ENCODE measurements at regions not wholly inside any gene's neighbourhood (a gene's known extent, or its start where the extent isn't known, plus 50 kb on each side); places are given as distances from the start of the nearest gene placed in this dataset.

DNA sequence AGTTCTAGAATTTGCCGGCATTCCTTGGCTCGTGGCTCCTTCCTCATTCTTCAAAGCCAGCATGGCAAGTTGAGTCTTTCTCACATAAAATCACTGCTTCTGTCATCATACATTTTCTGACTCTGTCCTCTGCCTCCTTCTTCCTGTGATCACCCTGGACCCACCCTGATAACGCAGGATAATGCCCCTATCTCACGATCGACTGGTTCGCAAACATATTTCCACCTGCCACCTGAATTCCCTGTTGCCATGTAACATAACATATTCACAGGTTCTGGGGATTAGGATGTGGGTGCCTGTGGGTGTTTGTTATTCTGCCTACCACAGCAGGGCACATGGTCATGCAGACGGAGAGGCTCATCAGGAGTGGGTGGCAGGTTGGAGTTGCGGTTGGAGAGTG is 177.7 kb downstream of the NHLRC3 start:
- TF ChIP-seq, protein P1, sequence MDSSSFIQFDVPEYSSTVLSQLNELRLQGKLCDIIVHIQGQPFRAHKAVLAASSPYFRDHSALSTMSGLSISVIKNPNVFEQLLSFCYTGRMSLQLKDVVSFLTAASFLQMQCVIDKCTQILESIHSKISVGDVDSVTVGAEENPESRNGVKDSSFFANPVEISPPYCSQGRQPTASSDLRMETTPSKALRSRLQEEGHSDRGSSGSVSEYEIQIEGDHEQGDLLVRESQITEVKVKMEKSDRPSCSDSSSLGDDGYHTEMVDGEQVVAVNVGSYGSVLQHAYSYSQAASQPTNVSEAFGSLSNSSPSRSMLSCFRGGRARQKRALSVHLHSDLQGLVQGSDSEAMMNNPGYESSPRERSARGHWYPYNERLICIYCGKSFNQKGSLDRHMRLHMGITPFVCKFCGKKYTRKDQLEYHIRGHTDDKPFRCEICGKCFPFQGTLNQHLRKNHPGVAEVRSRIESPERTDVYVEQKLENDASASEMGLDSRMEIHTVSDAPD (CRISPR knock-in tag; IDR thresholded peaks at IDR 0.05) = no peak
- TF ChIP-seq, protein P2, sequence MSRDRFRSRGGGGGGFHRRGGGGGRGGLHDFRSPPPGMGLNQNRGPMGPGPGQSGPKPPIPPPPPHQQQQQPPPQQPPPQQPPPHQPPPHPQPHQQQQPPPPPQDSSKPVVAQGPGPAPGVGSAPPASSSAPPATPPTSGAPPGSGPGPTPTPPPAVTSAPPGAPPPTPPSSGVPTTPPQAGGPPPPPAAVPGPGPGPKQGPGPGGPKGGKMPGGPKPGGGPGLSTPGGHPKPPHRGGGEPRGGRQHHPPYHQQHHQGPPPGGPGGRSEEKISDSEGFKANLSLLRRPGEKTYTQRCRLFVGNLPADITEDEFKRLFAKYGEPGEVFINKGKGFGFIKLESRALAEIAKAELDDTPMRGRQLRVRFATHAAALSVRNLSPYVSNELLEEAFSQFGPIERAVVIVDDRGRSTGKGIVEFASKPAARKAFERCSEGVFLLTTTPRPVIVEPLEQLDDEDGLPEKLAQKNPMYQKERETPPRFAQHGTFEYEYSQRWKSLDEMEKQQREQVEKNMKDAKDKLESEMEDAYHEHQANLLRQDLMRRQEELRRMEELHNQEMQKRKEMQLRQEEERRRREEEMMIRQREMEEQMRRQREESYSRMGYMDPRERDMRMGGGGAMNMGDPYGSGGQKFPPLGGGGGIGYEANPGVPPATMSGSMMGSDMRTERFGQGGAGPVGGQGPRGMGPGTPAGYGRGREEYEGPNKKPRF (IDR thresholded peaks at IDR 0.05; ENCODE audit: low read depth, low read length) = no peak
- TF ChIP-seq ZNF24 (IDR thresholded peaks at IDR 0.05) (no peak), CCAR2 (IDR thresholded peaks at IDR 0.05; ENCODE audit: low read depth, low read length) (no peak), ZNF311 (CRISPR knock-in tag; IDR thresholded peaks at IDR 0.05) (no peak), KDM1A (IDR thresholded peaks at IDR 0.05) (no peak), KLF1 (tag; IDR thresholded peaks at IDR 0.05) (no peak)
